GM23248 (cell line): ENCODE measurements at regions not wholly inside any gene's neighbourhood (a gene's known extent, or its start where the extent isn't known, plus 50 kb on each side); places are given as distances from the start of the nearest gene placed in this dataset.

Source experiments
- DNase-seq: peaks from one replicate; pipeline ENCODE4 v3.0.0-alpha.2; 2015
- H2AFZ ChIP-seq: fragments of 200-600 bp; sonication (generic); 2 replicates; pipeline ENCODE4 v1.6.1; 2016; ENCODE audit warnings: antibody characterized with exemption
- H3F3A ChIP-seq: fragments of 200-600 bp; sonication (generic); 2 replicates; pipeline ENCODE4 v1.6.1; 2016; ENCODE audit warnings: mild to moderate bottlenecking, antibody characterized with exemption, mixed run types; ENCODE audit not compliant: insufficient read depth
- H3K27ac ChIP-seq: fragments of 200-600 bp; sonication (generic); 2 replicates; pipeline ENCODE4 v1.5.1; 2016; ENCODE audit warnings: mild to moderate bottlenecking
- H3K27me3 ChIP-seq: fragments of 200-600 bp; sonication (generic); replicated peaks from 2 replicates; pipeline ENCODE4 v1.6.1; 2016; ENCODE audit warnings: mild to moderate bottlenecking; ENCODE audit not compliant: insufficient read depth
- H3K36me3 ChIP-seq: fragments of 200-600 bp; sonication (generic); 2 replicates; pipeline ENCODE4 v1.6.1; 2016; ENCODE audit warnings: low read depth, mild to moderate bottlenecking
- H3K4me1 ChIP-seq: fragments of 200-600 bp; sonication (generic); 2 replicates; pipeline ENCODE4 v1.6.1; 2016; ENCODE audit warnings: mild to moderate bottlenecking; ENCODE audit not compliant: insufficient read depth
- H3K4me2 ChIP-seq: fragments of 200-600 bp; sonication (generic); one replicate; pipeline ENCODE4 v1.6.1; 2016; ENCODE audit warnings: mild to moderate bottlenecking; ENCODE audit not compliant: unreplicated experiment
- H3K4me3 ChIP-seq: fragments of 200-600 bp; sonication (generic); 2 replicates; pipeline ENCODE4 v1.5.1; 2016; ENCODE audit warnings: mild to moderate bottlenecking
- H3K79me2 ChIP-seq: fragments of 200-600 bp; sonication (generic); 2 replicates; pipeline ENCODE4 v1.6.1; 2016; ENCODE audit warnings: mild to moderate bottlenecking; ENCODE audit not compliant: insufficient read depth
- H3K9ac ChIP-seq: fragments of 200-600 bp; sonication (generic); 2 replicates; pipeline ENCODE4 v1.6.1; 2016; ENCODE audit warnings: mild to moderate bottlenecking
- H3K9me2 ChIP-seq: fragments of 200-600 bp; sonication (generic); 2 replicates; pipeline ENCODE4 v1.6.1; 2016; ENCODE audit warnings: mixed run types, mild to moderate bottlenecking, moderate library complexity; ENCODE audit not compliant: insufficient read depth
- H3K9me3 ChIP-seq: fragments of 200-600 bp; sonication (generic); one replicate; pipeline ENCODE4 v1.6.1; 2017; ENCODE audit warnings: low read depth
- H4K20me1 ChIP-seq: fragments of 200-600 bp; sonication (generic); 2 replicates; pipeline ENCODE4 v1.6.0; 2016; ENCODE audit not compliant: insufficient read depth
- EZH2 ChIP-seq: fragments of 200-600 bp; sonication (generic); IDR thresholded peaks from 2 replicates; pipeline ENCODE4 v1.6.1; 2018; ENCODE audit warnings: antibody characterized with exemption, mild to moderate bottlenecking; ENCODE audit not compliant: insufficient read depth, poor library complexity, severe bottlenecking
- EZH2phosphoT487 ChIP-seq: fragments of 200-600 bp; sonication (generic); IDR thresholded peaks from 2 replicates; pipeline ENCODE4 v1.6.1; 2018; ENCODE audit warnings: antibody characterized with exemption, moderate library complexity, mild to moderate bottlenecking, low read depth; ENCODE audit not compliant: insufficient read depth
- WGBS, 2 experiments: methylation state at CpG; one replicate each; pipeline ENCODE4 v1.1.6; 2015 to 2017; ENCODE audit warnings: low lambda C conversion rate in 2 of 2, low coverage in 1 of 2; ENCODE audit errors: missing lambda C conversion rate in 2 of 2; 5-methylcytosine and 5-hydroxymethylcytosine counted together
- in situ Hi-C: fragments of 300-500 bp; cut with MboI; formaldehyde crosslinking; loops from 2 replicates; pipeline ENCODE4 v1.15.0; 2020

GRCh38 chr4:37132975-37133360, 111.6 kb upstream of the NWD2 start:
- H3K27ac ChIP-seq = no peak overlapping the region
- DNase-seq = no peak
- H4K20me1 ChIP-seq = no peaks in the 10 kb centered on the region
- in situ Hi-C loops = no loop called here
- H2AFZ ChIP-seq = no peak overlapping the region
- no peak overlapping the region for H3K9ac ChIP-seq
- H3K9me3 ChIP-seq = no peaks in the 10 kb centered on the region
- 0 to 3% methylated on average over 1 of the region's 1 CpG for WGBS, 2 experiments
- no peak overlapping the region for H3K4me3 ChIP-seq
- no peaks in the 10 kb centered on the region for H3K79me2 ChIP-seq
- TF ChIP-seq EZH2phosphoT487 (no peak), EZH2 (no peak)
- no peaks in the 10 kb centered on the region for H3K9me2 ChIP-seq
- H3K4me2 ChIP-seq = no peak overlapping the region
- H3F3A ChIP-seq = no peaks in the 10 kb centered on the region
- H3K27me3 ChIP-seq = no peaks in the 10 kb centered on the region
- H3K4me1 ChIP-seq = no peaks in the 10 kb centered on the region
- no peaks in the 10 kb centered on the region for H3K36me3 ChIP-seq

- Histone ChIP-seq H3K36me3 (no peaks in the 10 kb centered on the region), H3K4me3 (no peak overlapping the region), H4K20me1 (no peaks in the 10 kb centered on the region), H3K4me2 (no peak overlapping the region), H3F3A (no peaks in the 10 kb centered on the region), H3K9me2 (no peaks in the 10 kb centered on the region), H2AFZ (no peak overlapping the region), H3K27me3 (no peaks in the 10 kb centered on the region), H3K4me1 (no peaks in the 10 kb centered on the region), H3K9me3 (no peaks in the 10 kb centered on the region), H3K27ac (no peak overlapping the region), H3K79me2 (no peaks in the 10 kb centered on the region), H3K9ac (no peak overlapping the region)
- WGBS, 2 experiments = 3 to 7% methylated on average over 2 of the region's 2 CpGs
- no peak for TF ChIP-seq EZH2phosphoT487
- TF ChIP-seq EZH2 = no peak
- no peak for DNase-seq
- in situ Hi-C loops = no loop called here
These were observed 106.4 kb upstream of the NWD2 start for GRCh38 chr4:37138019-37138653.

- Histone ChIP-seq H3K79me2 (no peaks in the 10 kb centered on the region), H3K4me2 (no peak overlapping the region), H3K9ac (no peak overlapping the region), H3F3A (no peaks in the 10 kb centered on the region), H3K36me3 (no peaks in the 10 kb centered on the region), H3K9me3 (no peaks in the 10 kb centered on the region), H4K20me1 (no peaks in the 10 kb centered on the region), H3K4me3 (no peak overlapping the region), H3K27ac (no peak overlapping the region), H2AFZ (no peak overlapping the region), H3K4me1 (no peaks in the 10 kb centered on the region), H3K9me2 (no peaks in the 10 kb centered on the region), H3K27me3 (no peaks in the 10 kb centered on the region)
- no peak for TF ChIP-seq EZH2phosphoT487
- TF ChIP-seq EZH2 = no peak
- in situ Hi-C loops = no loop called here
- no peak for DNase-seq
- 6 to 7% methylated on average over 2 of the region's 2 CpGs for WGBS, 2 experiments
These were observed 105.8 kb upstream of the NWD2 start for GRCh38 chr4:37138789-37139188.

GRCh38 chr4:37139987-37140386, 104.6 kb upstream of the NWD2 start:
- Histone ChIP-seq H3K9ac (no peak overlapping the region), H3K4me2 (no peak overlapping the region), H3K27me3 (no peaks in the 10 kb centered on the region), H4K20me1 (no peaks in the 10 kb centered on the region), H3K9me3 (no peaks in the 10 kb centered on the region), H3K36me3 (no peaks in the 10 kb centered on the region), H3F3A (no peaks in the 10 kb centered on the region), H3K9me2 (no peaks in the 10 kb centered on the region), H3K79me2 (no peaks in the 10 kb centered on the region), H2AFZ (no peak overlapping the region), H3K27ac (no peak overlapping the region), H3K4me3 (no peak overlapping the region), H3K4me1 (no peaks in the 10 kb centered on the region)
- in situ Hi-C loops = no loop called here
- DNase-seq = no peak
- 0 to 4% methylated on average over 1 of the region's 1 CpG for whole genome bisulfite sequencing, 2 experiments
- TF ChIP-seq EZH2 (no peak), EZH2phosphoT487 (no peak)

- TF ChIP-seq EZH2 = no peak
- Histone ChIP-seq H3K4me3 (no peak overlapping the region), H3K4me2 (no peak overlapping the region), H3K27ac (no peak overlapping the region), H3K4me1 (no peaks in the 10 kb centered on the region), H3F3A (no peaks in the 10 kb centered on the region), H4K20me1 (no peaks in the 10 kb centered on the region), H3K9me2 (no peaks in the 10 kb centered on the region), H3K36me3 (no peaks in the 10 kb centered on the region), H3K27me3 (no peaks in the 10 kb centered on the region), H2AFZ (no peak overlapping the region), H3K9ac (no peak overlapping the region), H3K9me3 (no peaks in the 10 kb centered on the region), H3K79me2 (no peaks in the 10 kb centered on the region)
- no peak for DNase-seq
- 8 to 9% methylated on average over 2 of the region's 2 CpGs for WGBS, 2 experiments
- in situ Hi-C loops = no loop called here
These were observed 98.3 kb upstream of the NWD2 start for GRCh38 chr4:37146260-37146659.
